ENCODE measurements at regions not wholly inside any gene's neighbourhood (a gene's known extent, or its start where the extent isn't known, plus 50 kb on each side); places are given as distances from the start of the nearest gene placed in this dataset.
A peak's percentile ranks its signal among the peaks of the same experiment; 100 is the strongest.
"Not testable (repeated sequence)": the region's sequence is repeated elsewhere in the genome, so short reads cannot be mapped to it uniquely, and the experiment has no call there.

GRCh38 chr3:15905041-15905440 is 107.3 kb upstream of the ANKRD28 start:
- TF ChIP-seq, protein P1, sequence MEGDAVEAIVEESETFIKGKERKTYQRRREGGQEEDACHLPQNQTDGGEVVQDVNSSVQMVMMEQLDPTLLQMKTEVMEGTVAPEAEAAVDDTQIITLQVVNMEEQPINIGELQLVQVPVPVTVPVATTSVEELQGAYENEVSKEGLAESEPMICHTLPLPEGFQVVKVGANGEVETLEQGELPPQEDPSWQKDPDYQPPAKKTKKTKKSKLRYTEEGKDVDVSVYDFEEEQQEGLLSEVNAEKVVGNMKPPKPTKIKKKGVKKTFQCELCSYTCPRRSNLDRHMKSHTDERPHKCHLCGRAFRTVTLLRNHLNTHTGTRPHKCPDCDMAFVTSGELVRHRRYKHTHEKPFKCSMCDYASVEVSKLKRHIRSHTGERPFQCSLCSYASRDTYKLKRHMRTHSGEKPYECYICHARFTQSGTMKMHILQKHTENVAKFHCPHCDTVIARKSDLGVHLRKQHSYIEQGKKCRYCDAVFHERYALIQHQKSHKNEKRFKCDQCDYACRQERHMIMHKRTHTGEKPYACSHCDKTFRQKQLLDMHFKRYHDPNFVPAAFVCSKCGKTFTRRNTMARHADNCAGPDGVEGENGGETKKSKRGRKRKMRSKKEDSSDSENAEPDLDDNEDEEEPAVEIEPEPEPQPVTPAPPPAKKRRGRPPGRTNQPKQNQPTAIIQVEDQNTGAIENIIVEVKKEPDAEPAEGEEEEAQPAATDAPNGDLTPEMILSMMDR (conservative IDR thresholded peaks at IDR 0.05), result no peak
- H3K27ac ChIP-seq, result peak overlapping the region; percentile 94

GRCh38 chr3:15907403-15907802 is 109.6 kb upstream of the ANKRD28 start:
- not testable (repeated sequence) for H3K27ac ChIP-seq

- TF ChIP-seq, protein P1 (conservative IDR thresholded peaks at IDR 0.05), result no peak
- H3K27ac ChIP-seq, result no peak overlapping the region
These were observed 121.2 kb upstream of the ANKRD28 start for GRCh38 chr3:15918988-15919387.

DNA sequence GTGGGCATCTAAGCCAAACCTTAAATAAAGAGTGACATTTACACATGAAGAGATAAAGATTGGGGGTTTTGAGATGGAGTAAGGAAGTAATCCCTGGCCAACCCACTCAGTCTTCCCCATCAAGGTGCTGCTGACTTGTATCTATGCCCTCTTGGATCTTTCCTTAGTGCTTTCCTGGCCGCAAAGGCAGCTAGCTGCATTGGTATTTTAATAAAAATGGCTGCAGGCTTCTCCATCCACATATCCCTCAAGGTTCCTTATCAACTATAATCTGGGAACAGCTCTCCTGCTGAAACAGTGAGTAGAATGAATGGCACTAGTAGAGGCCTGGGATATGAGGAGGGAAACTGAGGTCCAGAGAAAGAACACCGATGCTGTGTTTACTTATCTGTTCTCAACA is 122.2 kb upstream of the ANKRD28 start:
- H3K27ac ChIP-seq, result no peak overlapping the region
- TF ChIP-seq, protein P1 (conservative IDR thresholded peaks at IDR 0.05), result no peak

DNA sequence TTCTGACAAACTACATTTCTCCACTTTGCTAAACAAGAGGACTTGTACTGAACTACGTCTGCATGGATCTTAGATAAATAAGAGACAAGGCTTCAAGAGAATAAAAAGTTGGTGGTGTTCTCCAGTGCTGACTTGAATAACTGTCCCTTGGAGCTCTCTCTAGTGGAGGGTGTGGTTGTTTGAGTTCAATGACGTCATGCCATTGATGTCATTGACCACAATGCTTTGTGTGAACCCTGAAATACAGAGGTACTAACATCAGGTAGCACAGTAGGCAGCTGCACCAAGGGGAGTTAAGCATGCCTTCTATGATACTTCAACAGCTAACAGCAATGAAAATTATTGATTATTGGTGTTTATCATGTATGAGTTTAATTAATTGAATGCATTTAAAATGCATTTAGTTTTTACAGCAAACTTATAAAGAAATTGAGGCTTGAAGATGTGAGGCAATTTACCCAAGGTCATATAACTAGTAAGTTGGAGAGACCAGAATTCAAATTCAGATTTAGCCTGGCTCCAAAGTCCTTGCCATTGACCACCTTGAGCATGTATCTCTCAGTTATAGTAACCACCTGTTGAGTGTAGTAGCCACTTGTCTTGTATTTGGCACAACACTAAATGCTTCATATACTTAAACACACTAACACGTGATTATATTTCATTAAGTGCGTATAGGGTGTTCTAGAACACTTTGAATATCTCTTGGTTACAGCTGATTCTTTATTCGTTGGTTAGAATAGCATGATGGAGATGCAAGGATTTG is 126.0 kb upstream of the ANKRD28 start:
- TF ChIP-seq, protein P1 (conservative IDR thresholded peaks at IDR 0.05), result no peak
- H3K27ac ChIP-seq, result no peak overlapping the region

DNA sequence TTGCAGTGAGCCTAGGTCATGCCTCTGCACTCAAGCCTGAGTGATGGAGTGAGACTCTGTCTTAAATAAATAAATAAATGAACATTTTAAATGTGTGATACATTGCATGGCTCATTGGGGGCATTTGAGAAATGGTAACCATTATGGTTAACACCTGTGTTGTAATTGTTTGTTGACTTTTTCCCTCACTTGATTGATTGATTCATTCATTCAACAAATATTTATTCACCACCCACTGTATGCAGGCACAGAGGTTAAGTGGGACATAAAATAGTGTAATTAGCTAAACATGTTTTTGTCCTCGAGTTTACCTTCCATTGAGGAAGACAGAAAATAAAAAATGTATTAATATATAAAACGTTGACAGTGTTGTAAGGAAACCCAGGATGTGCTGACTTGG is 127.1 kb upstream of the ANKRD28 start:
- peak overlapping the region; percentile 62 for H3K27ac ChIP-seq
- TF ChIP-seq, protein P1 (conservative IDR thresholded peaks at IDR 0.05), result no peak

GRCh38 chr3:15926871-15927270 is 129.1 kb upstream of the ANKRD28 start:
- peak overlapping the region; percentile 62 for H3K27ac ChIP-seq
- TF ChIP-seq, protein P1 (conservative IDR thresholded peaks at IDR 0.05), result no peak

DNA sequence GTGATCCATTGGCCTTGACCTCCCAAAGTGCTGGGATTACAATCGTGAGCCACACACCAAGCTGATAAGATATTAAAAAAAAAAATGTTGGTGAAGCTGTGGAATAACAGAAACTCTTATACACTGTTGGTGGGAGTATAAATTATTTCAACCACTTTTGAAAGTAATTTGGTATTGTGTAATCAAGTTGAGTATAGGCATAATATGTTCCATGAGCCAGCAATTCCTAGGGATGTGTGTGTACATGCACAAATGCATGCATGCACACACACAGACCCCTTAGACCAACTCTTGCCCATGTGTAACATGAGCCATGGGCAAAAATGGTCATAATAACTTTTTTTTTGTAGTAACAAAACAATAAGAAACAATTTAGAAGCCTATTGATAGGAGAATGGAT is 130.2 kb upstream of the ANKRD28 start:
- H3K27ac ChIP-seq, result no peak overlapping the region
- TF ChIP-seq, protein P1 (conservative IDR thresholded peaks at IDR 0.05), result no peak

All from VCaP (cell line).